Caco-2 (cell line): ENCODE measurements at regions not wholly inside any gene's neighbourhood (a gene's known extent, or its start where the extent isn't known, plus 50 kb on each side); places are given as distances from the start of the nearest gene placed in this dataset.

Source experiments
- BruUV-seq: library from RNA; stranded (reverse); fragments of 400-500 nt; replicated peaks from 2 replicates; lab custom pipeline; 2021; lab: Mats Ljungman, UMichigan
- CTCF ChIA-PET: fragments of 300-600 bp; sonication (Branson Sonifier 250); formaldehyde crosslinking; loops from one replicate; lab custom pipeline; 2022; ENCODE audit warnings: antibody characterized with exemption; lab: Charles Lee
- POLR2A ChIA-PET: fragments of 300-600 bp; sonication (Branson Sonifier 250); formaldehyde crosslinking; loops from one replicate; lab custom pipeline; 2022; ENCODE audit warnings: antibody characterized with exemption; lab: Charles Lee
- DNase-seq, 2 experiments: peaks; one replicate each; pipeline versions ENCODE4 v3.0.0 to v3.0.0-alpha.2; 2020 to 2022
- H3K27me3 ChIP-seq: replicated peaks from 2 replicates; pipeline ENCODE4 v1.6.0; 2011; ENCODE audit warnings: low read length; ENCODE audit not compliant: control insufficient read depth, insufficient read depth
- H3K36me3 ChIP-seq: 2 replicates; pipeline ENCODE4 v1.5.1; 2011; ENCODE audit warnings: low read length; ENCODE audit not compliant: control insufficient read depth, insufficient read depth
- H3K4me1 ChIP-seq: fragments of 250-450 bp; sonication (Bioruptor Pico); 2 replicates; pipeline ENCODE4 v1.5.1; 2020; ENCODE audit warnings: mild to moderate bottlenecking
- H3K4me3 ChIP-seq: 2 replicates; pipeline ENCODE4 v1.5.1; 2011; ENCODE audit warnings: low read depth, mild to moderate bottlenecking, control low read depth, low read length
- H3K9me3 ChIP-seq: fragments of 250-450 bp; sonication (Bioruptor Pico); 2 replicates; pipeline ENCODE4 v1.5.1; 2020; ENCODE audit warnings: mild to moderate bottlenecking, moderate library complexity
- H3K27ac Mint-ChIP-seq: one replicate; pipeline ENCODE4 v1.8.0; 2022; ENCODE audit warnings: mixed read lengths; ENCODE audit not compliant: unreplicated experiment
- H3K27me3 Mint-ChIP-seq: one replicate; pipeline ENCODE4 v1.8.0; 2022; ENCODE audit warnings: mixed read lengths; ENCODE audit not compliant: insufficient read depth, unreplicated experiment
- H3K36me3 Mint-ChIP-seq: one replicate; pipeline ENCODE4 v1.8.0; 2022; ENCODE audit warnings: mild to moderate bottlenecking, mixed read lengths; ENCODE audit not compliant: insufficient read depth, unreplicated experiment
- H3K4me1 Mint-ChIP-seq: one replicate; pipeline ENCODE4 v1.8.0; 2022; ENCODE audit warnings: low read depth, mixed read lengths; ENCODE audit not compliant: unreplicated experiment
- H3K4me3 Mint-ChIP-seq: one replicate; pipeline ENCODE4 v1.8.0; 2022; ENCODE audit warnings: mild to moderate bottlenecking, moderate library complexity, mixed read lengths; ENCODE audit not compliant: unreplicated experiment
- H3K9me3 Mint-ChIP-seq: one replicate; pipeline ENCODE4 v1.8.0; 2022; ENCODE audit warnings: mixed read lengths; ENCODE audit not compliant: unreplicated experiment
- intact Hi-C: fragments of 100-400 bp; cut with micrococcal nuclease; formaldehyde crosslinking; loops from one replicate; pipeline ENCODE4 v1.10.0; 2022; ENCODE audit not compliant: unreplicated experiment
- TF ChIP-seq, protein P1 (sequence below), 2 experiments: fragments of 200-600 bp in 1 of 2; IDR thresholded peaks; 1 replicate in 1 of 2; 2 replicates in 1 of 2; pipeline versions ENCODE4 v1.5.1 to v1.8.0; 2011 to 2022; ENCODE audit warnings: antibody characterized with exemption in 1 of 2, control low read depth in 1 of 2, inconsistent platforms in 1 of 2, low read depth in 1 of 2, low read length in 1 of 2, mild to moderate bottlenecking in 1 of 2, moderate library complexity in 1 of 2; ENCODE audit not compliant: insufficient read depth in 1 of 2, severe bottlenecking in 1 of 2, unreplicated experiment in 1 of 2

DNA sequence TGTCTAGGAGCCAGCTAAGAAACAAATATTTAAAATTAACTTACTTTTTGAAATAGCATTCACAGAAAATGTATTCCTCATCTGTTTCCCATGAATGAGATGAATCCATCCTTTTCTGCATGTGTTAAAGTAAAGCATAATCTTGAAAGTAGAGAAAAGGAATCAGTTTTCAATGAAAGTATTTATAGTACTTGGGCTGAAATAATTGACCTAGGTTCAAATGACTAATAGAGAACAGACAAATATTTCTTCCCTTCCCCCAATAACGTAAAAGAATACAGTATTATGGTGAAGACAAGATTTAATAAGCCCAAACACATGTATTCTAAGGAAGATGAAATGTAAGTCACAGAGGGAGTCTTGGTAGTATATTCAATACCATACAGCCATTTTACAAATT is 403.5 kb downstream of the ZNF608 start:
- intact Hi-C loops: no loop called here
- Histone ChIP-seq H3K27me3 (no peaks in the 10 kb centered on the region), H3K36me3 (no peaks in the 10 kb centered on the region), H3K4me1 (peaks cover 9% of the 10 kb centered on the region), H3K4me3 (no peak overlapping the region), H3K9me3 (peaks cover 3% of the 10 kb centered on the region; the same call in 1 of the 2 replicates)
- no peak overlapping the region for H3K4me3 Mint-ChIP-seq
- CTCF ChIA-PET: no interaction called here
- H3K36me3 Mint-ChIP-seq: no peaks in the 10 kb centered on the region
- peaks cover 4% of the 10 kb centered on the region for H3K4me1 Mint-ChIP-seq
- DNase-seq: no peak
- H3K27ac Mint-ChIP-seq: no peak overlapping the region
- H3K27me3 Mint-ChIP-seq: no peaks in the 10 kb centered on the region
- POLR2A ChIA-PET: no interaction called here
- TF ChIP-seq, protein P1, sequence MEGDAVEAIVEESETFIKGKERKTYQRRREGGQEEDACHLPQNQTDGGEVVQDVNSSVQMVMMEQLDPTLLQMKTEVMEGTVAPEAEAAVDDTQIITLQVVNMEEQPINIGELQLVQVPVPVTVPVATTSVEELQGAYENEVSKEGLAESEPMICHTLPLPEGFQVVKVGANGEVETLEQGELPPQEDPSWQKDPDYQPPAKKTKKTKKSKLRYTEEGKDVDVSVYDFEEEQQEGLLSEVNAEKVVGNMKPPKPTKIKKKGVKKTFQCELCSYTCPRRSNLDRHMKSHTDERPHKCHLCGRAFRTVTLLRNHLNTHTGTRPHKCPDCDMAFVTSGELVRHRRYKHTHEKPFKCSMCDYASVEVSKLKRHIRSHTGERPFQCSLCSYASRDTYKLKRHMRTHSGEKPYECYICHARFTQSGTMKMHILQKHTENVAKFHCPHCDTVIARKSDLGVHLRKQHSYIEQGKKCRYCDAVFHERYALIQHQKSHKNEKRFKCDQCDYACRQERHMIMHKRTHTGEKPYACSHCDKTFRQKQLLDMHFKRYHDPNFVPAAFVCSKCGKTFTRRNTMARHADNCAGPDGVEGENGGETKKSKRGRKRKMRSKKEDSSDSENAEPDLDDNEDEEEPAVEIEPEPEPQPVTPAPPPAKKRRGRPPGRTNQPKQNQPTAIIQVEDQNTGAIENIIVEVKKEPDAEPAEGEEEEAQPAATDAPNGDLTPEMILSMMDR (IDR thresholded peaks at IDR 0.05; ENCODE audit: insufficient read depth in 1 of 2, low read depth in 1 of 2, low read length in 1 of 2, severe bottlenecking in 1 of 2, unreplicated experiment in 1 of 2): no peak
- H3K9me3 Mint-ChIP-seq: no peaks in the 10 kb centered on the region
- no TSS peak for BruUV-seq

DNA sequence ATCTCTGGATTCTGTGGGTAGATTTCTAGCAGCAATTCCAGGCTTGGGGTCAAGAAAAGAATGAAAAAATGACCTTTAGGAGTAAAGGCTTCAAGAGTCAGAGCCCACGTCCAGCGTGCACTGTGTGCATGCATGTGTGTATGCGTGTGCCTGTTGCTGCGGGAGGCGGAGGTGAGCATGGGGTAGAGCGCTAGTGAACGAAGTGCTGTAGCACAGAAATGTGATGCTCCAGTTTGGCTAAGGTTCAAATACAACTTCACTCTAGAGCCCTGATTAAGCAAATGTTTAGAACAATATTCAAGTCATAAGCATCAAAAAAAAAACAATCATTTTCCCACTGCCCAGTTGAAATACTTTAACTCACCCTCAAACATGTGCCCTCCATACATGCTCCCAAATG is 403.9 kb downstream of the ZNF608 start:
- Mint-ChIP-seq H3K36me3 (no peaks in the 10 kb centered on the region), H3K9me3 (no peaks in the 10 kb centered on the region), H3K27ac (no peak overlapping the region), H3K4me1 (peaks cover 8% of the 10 kb centered on the region), H3K27me3 (no peaks in the 10 kb centered on the region), H3K4me3 (no peak overlapping the region)
- POLR2A ChIA-PET: no interaction called here
- DNase-seq: no peak
- intact Hi-C loops: no loop called here
- no peaks in the 10 kb centered on the region for H3K27me3 ChIP-seq
- TF ChIP-seq, protein P1 (IDR thresholded peaks at IDR 0.05; ENCODE audit: insufficient read depth in 1 of 2, low read depth in 1 of 2, low read length in 1 of 2, severe bottlenecking in 1 of 2, unreplicated experiment in 1 of 2): no peak
- CTCF ChIA-PET: no interaction called here
- H3K36me3 ChIP-seq: no peaks in the 10 kb centered on the region
- H3K4me3 ChIP-seq: no peak overlapping the region
- BruUV-seq: no TSS peak
- peaks cover 5% of the 10 kb centered on the region; the same call in 1 of the 2 replicates for H3K9me3 ChIP-seq
- H3K4me1 ChIP-seq: peaks cover 13% of the 10 kb centered on the region

DNA sequence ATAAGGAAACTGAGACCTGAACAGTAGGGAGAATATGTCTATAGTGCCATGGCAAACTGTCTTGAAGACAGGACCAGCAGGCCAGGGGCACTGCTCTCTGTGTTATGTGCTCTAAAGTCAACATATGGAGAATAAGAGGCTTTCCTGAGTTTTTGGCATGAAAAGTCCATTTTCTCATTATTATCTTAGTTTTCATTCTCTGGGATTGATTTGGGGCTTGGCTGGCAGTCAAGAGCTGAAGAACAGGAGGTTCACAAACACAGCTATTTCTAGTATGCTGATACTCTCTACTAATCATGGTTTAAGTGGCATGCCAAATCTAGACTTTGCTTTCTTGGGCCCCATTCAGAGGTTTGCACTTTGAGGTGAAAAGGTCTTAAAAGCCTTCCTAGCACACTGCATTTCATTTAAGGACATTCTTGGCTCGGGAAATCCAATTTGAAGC is 404.4 kb downstream of the ZNF608 start:
- no TSS peak for BruUV-seq

More for the DNA sequence above, 404.4 kb downstream of the ZNF608 start:
- Histone ChIP-seq H3K27me3 (no peaks in the 10 kb centered on the region), H3K9me3 (peaks cover 10% of the 10 kb centered on the region; the same call in 1 of the 2 replicates), H3K4me1 (peaks cover 18% of the 10 kb centered on the region), H3K4me3 (no peak overlapping the region), H3K36me3 (no peaks in the 10 kb centered on the region)
- intact Hi-C loops: no loop called here
- TF ChIP-seq, protein P1 (IDR thresholded peaks at IDR 0.05; ENCODE audit: insufficient read depth in 1 of 2, low read depth in 1 of 2, low read length in 1 of 2, severe bottlenecking in 1 of 2, unreplicated experiment in 1 of 2): no peak
- ChIA-PET CTCF (no interaction called here), POLR2A (no interaction called here)
- Mint-ChIP-seq H3K9me3 (no peaks in the 10 kb centered on the region), H3K4me3 (no peak overlapping the region), H3K4me1 (peaks cover 13% of the 10 kb centered on the region), H3K27me3 (no peaks in the 10 kb centered on the region), H3K36me3 (no peaks in the 10 kb centered on the region), H3K27ac (no peak overlapping the region)
- DNase-seq: no peak
